GM18867 (cell line): ENCODE measurements at regions not wholly inside any gene's neighbourhood (a gene's known extent, or its start where the extent isn't known, plus 50 kb on each side); places are given as distances from the start of the nearest gene placed in this dataset.
"Not testable (repeated sequence)": the region's sequence is repeated elsewhere in the genome, so short reads cannot be mapped to it uniquely, and the experiment has no call there.

Experiments used
- ATAC-seq: cut with Tn5 transposase; IDR thresholded peaks from one replicate; pipeline ENCODE4 v1.9.1; 2021; ENCODE audit warnings: mild to moderate bottlenecking, moderate library complexity; ENCODE audit not compliant: unreplicated experiment

DNA sequence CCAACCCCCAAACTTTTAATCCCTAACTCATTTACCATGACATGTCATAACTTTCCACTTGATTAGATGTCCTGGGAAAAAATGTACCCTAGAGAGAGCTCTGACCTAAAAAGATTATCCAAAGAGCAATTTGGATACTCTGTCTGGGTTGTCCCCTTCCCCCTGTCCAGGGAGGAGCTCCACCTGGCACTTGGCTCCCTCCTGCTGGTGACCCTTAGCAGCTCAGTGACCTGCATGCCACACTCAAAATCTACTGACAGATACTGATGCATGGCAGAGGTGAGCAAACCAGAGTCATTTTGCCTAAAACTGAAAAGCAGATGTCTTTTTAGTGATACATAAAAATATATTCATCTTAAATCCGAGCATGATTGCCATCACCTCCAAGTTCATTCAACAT is 442.3 kb upstream of the CHRM3 start:
- ATAC-seq, result no peak

GRCh38 chr1:238927899-238928298 is 458.5 kb upstream of the CHRM3 start:
- ATAC-seq, result no peak

DNA sequence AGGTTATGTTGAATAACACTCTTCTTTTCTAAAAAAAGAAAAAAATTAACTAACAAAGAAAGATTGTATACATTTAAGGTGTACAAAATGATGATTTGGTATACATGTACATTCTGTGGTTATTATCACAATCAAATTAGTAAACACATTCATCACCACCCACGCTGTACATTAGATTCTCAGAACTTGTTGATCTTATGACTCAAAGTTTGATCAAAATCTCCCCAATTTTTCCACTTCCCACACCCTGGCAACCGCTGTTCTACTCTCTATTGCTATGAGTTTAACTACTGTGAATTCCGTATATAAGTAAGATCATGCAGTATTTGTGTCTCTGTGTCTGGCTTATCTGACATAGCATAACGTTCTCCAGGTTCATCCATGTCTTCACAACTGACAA is 469.5 kb upstream of the CHRM3 start:
- ATAC-seq, result no peak

- no peak for ATAC-seq
Measured at GRCh38 chr1:238914346-238914745, 472.0 kb upstream of the CHRM3 start.

DNA sequence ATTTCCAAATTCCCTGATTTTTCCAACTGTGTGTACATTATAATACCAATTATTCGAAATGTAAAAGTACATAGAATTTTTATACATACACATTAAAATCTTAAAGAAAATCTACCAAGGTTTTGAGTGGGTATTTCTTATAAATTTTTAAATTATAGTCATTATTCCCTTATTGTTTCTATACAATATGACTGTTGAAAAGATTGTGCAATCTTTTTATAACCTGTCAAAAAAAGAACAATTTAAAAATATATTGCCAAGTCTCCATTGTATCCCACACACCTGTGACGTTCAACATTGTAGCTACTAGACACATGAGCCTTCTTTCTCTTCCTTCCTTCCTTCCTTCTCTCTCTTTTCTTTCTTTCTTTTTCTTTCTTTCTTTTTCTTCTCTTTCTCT is 473.2 kb upstream of the CHRM3 start:
- ATAC-seq, result no peak

GRCh38 chr1:238912148-238912547 is 474.2 kb upstream of the CHRM3 start:
- no peak for ATAC-seq

DNA sequence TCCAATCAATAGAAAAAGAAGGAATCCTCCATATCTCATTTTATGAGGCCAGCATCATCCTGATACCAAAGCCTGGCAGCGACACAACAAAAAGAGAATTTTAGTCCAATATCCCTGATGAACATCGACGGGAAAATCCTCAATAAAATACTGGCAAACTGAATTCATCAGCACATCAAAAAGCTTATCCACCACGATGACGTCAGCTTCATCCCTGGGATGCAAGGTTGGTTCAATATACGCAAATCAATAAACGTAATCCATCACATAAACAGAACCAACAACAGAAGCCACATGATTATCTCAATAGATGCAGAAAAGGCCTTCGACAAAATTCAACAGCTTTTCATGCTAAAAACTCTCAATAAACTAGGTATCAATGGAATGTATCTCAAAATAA is 483.6 kb upstream of the CHRM3 start:
- not testable (repeated sequence) for ATAC-seq

- no peak for ATAC-seq
Measured at GRCh38 chr1:238900334-238900865, 486.0 kb upstream of the CHRM3 start.

- no peak for ATAC-seq
Measured at GRCh38 chr1:238898856-238899255, 487.5 kb upstream of the CHRM3 start.

DNA sequence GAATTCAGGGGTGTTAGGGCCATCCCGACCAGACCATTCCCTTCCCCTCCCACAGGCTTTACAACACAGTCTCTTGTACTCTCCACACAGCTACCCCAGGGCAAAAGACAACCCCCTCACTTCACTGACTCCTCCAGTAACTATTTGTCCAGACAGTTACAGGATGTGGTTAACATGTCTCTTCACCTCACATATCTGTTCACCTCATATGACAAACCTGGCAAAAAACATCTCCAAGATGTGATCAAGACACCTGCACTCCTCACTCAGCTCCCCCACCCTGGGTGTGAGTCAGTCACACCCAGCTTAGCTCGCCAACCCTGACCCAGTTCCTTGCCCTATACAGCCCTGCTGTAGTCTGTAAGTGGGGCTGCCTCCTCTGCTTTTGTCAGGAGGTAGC is 490.5 kb upstream of the CHRM3 start:
- no peak for ATAC-seq

- no peak for ATAC-seq
Measured at GRCh38 chr1:238892612-238893011, 493.8 kb upstream of the CHRM3 start.

- ATAC-seq, result no peak
Measured at GRCh38 chr1:238861342-238862066, 524.9 kb upstream of the CHRM3 start.

DNA sequence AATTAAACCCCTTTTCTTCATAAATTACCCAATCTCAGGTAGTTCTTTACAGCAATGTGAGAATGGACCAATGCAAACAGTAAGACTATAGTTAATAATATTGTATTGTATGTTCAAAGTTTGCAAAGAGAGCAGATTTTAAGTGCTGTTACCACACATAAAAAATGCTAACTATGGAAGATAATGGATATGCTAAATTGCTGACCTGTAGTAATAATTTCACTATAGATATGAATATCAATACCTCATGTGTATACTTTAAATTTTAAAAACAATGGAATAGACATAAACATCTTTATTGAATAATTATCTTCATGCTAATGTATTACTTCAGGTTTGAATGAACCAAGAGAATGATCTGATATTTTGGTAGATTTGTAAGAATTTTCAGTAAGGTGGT is 552.4 kb upstream of the CHRM3 start:
- ATAC-seq, result no peak

- no peak for ATAC-seq
Measured at GRCh38 chr1:238832106-238832505, 554.3 kb upstream of the CHRM3 start.

DNA sequence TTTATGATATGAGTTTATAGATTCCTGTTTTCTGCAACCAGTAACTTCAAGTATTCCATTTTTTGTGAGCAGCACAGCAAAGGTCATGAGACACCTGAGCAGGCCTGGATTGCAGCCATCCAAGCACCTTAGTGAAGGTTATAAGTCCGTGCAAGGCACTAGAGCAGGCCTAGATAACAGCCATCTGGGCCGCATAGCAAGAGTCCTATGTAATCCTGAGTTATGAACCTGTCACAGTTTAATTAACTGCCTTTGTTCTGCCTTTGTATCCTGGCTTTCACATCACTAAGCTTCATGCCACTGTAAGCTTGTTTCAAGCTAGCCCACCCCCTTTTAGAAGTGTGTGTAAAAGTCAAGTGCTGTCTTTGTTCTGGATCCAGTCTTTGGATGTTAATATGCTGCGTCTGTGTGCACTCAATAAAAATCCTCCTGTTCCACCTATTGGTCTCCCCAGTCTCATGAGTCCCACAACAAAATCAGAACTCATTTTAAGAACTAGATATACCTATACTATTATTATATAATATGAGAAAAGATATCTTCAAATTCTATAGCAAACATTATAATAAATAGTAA is 556.2 kb upstream of the CHRM3 start:
- ATAC-seq, result no peak

DNA sequence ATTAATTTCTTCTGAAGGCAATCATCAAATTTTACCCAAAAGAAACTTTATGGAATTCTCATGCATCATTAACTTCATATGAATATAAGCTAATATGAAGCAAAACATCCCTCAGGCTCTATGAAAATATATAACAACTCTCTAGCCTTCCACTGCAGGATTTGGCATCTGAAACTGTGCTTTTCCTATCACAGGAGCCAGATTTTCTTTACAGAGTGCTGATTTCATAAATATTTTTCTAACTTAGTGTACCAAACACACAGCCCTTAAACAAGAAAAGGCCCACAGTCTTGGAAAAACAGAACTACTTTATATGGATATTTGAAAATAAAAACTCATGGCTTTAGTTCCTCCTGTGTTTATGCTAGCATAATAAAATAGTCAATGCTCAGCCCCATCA is 559.5 kb upstream of the CHRM3 start:
- no peak for ATAC-seq

DNA sequence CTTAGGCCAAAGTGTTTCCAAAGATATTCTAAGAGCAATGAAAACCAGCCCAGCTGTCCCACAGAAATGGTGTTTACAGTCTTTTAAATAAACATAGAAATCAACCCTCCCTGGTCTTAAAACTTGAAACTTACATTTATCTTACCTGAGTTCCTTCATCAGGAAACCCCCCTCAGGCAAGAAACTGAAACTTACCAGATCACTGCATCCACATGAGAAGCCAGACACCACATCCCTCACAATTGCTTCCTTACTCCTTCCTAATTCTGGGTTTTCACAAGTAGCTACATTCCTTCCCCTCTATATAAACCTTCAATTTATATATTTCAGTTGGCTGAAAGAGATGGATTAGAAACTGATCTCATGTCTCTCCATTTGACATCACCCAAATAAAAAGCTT is 563.0 kb upstream of the CHRM3 start:
- no peak for ATAC-seq

- ATAC-seq, result no peak
Measured at GRCh38 chr1:238811211-238811879, 575.0 kb upstream of the CHRM3 start.

GRCh38 chr1:238790882-238791281 is 595.5 kb upstream of the CHRM3 start:
- ATAC-seq, result no peak

DNA sequence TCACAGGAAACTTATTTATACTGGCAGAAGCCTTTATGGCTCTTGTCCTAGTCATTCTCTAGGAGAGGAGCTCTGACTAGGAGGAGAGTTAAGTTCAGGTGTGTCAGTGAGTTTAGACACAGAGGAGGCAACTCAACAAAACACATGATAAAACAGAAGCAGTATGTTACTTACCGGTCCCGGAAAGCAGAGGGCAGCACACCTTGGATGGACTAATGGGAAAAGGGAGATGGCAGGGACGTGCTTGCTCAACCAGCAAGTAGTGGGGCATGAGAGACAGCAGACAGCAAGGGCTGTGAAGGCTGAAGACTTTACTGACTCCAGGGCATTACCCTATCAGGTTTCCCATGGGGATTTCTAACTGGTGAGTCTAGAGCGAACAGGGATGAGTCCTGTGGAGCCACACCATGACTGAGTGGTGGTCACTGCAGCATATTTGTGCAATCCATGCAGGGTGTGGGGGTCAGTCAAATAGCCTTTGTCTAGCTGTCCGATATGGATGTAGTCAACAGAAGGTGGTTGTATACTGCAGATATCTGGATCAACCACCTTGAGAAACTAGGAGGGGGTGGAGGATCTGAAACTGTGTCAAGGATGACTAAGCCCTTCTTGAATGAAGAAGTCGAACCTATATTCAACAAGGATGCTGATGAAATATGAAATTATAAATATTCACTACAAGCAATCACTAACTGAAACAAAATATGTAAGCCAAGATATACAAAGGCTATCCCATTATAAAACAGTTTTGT is 596.3 kb upstream of the CHRM3 start:
- no peak for ATAC-seq

GRCh38 chr1:238787471-238787870 is 598.9 kb upstream of the CHRM3 start:
- no peak for ATAC-seq
